Endodermal cell (in vitro differentiated cells): ENCODE measurements at regions not wholly inside any gene's neighbourhood (a gene's known extent, or its start where the extent isn't known, plus 50 kb on each side); places are given as distances from the start of the nearest gene placed in this dataset.

Experiments used
- DNase-seq: peaks from one replicate; pipeline ENCODE4 v3.0.0-alpha.2; 2017
- H3K27ac ChIP-seq: 2 replicates; pipeline ENCODE4 v1.5.1; 2013; ENCODE audit warnings: mild to moderate bottlenecking, low read depth, low read length, moderate library complexity
- H3K27me3 ChIP-seq: 2 replicates; pipeline ENCODE4 v1.6.1; 2013; ENCODE audit warnings: mild to moderate bottlenecking, low read length, moderate library complexity; ENCODE audit not compliant: insufficient read depth, control insufficient read depth, poor library complexity, severe bottlenecking
- H3K36me3 ChIP-seq: 2 replicates; pipeline ENCODE4 v1.7.0; 2013; ENCODE audit warnings: mild to moderate bottlenecking, low read length, moderate library complexity; ENCODE audit not compliant: control insufficient read depth, insufficient read depth
- H3K4me1 ChIP-seq: one replicate; pipeline ENCODE4 v1.7.0; 2013; ENCODE audit warnings: low read length; ENCODE audit not compliant: control insufficient read depth, insufficient read depth
- H3K4me3 ChIP-seq: 2 replicates; pipeline ENCODE4 v1.5.1; 2013; ENCODE audit warnings: mild to moderate bottlenecking, low read length, moderate library complexity
- H3K9ac ChIP-seq: 2 replicates; pipeline ENCODE4 v1.6.1; 2013; ENCODE audit warnings: mild to moderate bottlenecking, low read length, moderate library complexity; ENCODE audit not compliant: poor library complexity, severe bottlenecking; ENCODE audit errors: extremely low read depth
- H3K9me3 ChIP-seq: 2 replicates; pipeline ENCODE4 v1.6.1; 2013; ENCODE audit warnings: mild to moderate bottlenecking, low read length, moderate library complexity; ENCODE audit not compliant: control insufficient read depth
- H3K27ac Mint-ChIP-seq: 2 replicates; pipeline ENCODE4 v1.8.0; 2020; ENCODE audit warnings: mixed read lengths
- H3K27me3 Mint-ChIP-seq: 2 replicates; pipeline ENCODE4 v1.8.0; 2021; ENCODE audit warnings: mild to moderate bottlenecking, mixed read lengths; ENCODE audit not compliant: insufficient read depth
- H3K36me3 Mint-ChIP-seq: 2 replicates; pipeline ENCODE4 v1.8.0; 2020; ENCODE audit warnings: low read depth, mixed read lengths
- H3K4me1 Mint-ChIP-seq: 2 replicates; pipeline ENCODE4 v1.8.0; 2020; ENCODE audit warnings: mixed read lengths
- H3K4me3 Mint-ChIP-seq: 2 replicates; pipeline ENCODE4 v1.8.0; 2020; ENCODE audit warnings: mild to moderate bottlenecking, moderate library complexity, mixed read lengths
- H3K9me3 Mint-ChIP-seq: 2 replicates; pipeline ENCODE4 v1.8.0; 2020; ENCODE audit warnings: mild to moderate bottlenecking, mixed read lengths
- CTCF ChIP-seq: fragments of 200-600 bp; sonication (generic); conservative IDR thresholded peaks from 2 replicates; pipeline ENCODE4 v1.5.0; 2021; ENCODE audit warnings: antibody characterized with exemption, mild to moderate bottlenecking
- WGBS, 2 experiments: methylation state at CpG; one replicate each; pipeline versions ENCODE4 v1.1.5 to v1.1.7; 2013; ENCODE audit warnings: missing lambda C conversion rate in 2 of 2, mixed read lengths in 1 of 2; ENCODE audit not compliant: insufficient coverage in 1 of 2, insufficient read length in 1 of 2; 5-methylcytosine and 5-hydroxymethylcytosine counted together

DNA sequence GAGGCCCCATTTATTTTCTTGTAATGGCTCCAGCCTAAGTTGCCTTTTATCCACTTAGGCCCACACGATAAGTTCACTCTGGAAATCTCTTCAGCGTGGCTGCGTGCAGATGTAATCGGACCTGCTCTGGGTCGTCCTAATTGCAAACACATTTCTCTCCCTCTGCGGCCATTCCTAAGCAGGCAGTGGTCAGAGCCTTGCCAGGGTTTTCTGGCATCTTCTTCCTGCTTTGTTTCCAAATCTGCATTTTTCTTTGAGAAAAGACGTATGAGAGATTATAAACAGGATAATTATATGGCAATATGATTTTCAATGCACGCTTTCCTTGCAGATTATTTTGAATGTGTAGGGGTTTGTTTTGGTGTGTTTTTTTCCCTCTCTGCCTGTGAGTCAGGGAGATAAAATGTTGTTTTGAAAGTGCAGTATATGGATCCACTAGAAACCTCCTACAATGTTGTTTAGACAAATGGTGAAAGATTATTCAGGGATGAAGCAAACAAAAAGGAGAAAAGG is 239.4 kb upstream of the TANK start:
- H3K27me3 Mint-ChIP-seq = peaks cover 22% of the 10 kb centered on the region
- H3K4me1 ChIP-seq = no peaks in the 10 kb centered on the region
- no peak for TF ChIP-seq CTCF
- no peak overlapping the region for H3K27ac ChIP-seq
- H3K4me1 Mint-ChIP-seq = peaks cover 15% of the 10 kb centered on the region
- no peak overlapping the region for H3K4me3 ChIP-seq
- H3K36me3 ChIP-seq = no peaks in the 10 kb centered on the region
- no peaks in the 10 kb centered on the region for H3K36me3 Mint-ChIP-seq
- peaks cover 8% of the 10 kb centered on the region for H3K27me3 ChIP-seq
- H3K9me3 Mint-ChIP-seq = no peaks in the 10 kb centered on the region
- H3K4me3 Mint-ChIP-seq = no peak overlapping the region
- no peak for DNase-seq
- H3K9ac ChIP-seq = no peak overlapping the region
- 91 to 94% methylated on average over 6 to 8 of the region's 8 CpGs for WGBS, 2 experiments
- H3K9me3 ChIP-seq = no peaks in the 10 kb centered on the region
- H3K27ac Mint-ChIP-seq = no peak overlapping the region

GRCh38 chr2:160921386-160921964 is 238.8 kb upstream of the TANK start:
- H3K27ac Mint-ChIP-seq = no peak overlapping the region
- Histone ChIP-seq H3K4me1 (no peaks in the 10 kb centered on the region), H3K27ac (no peak overlapping the region), H3K27me3 (peaks cover 3% of the 10 kb centered on the region), H3K9me3 (no peaks in the 10 kb centered on the region), H3K4me3 (no peak overlapping the region), H3K36me3 (no peaks in the 10 kb centered on the region), H3K9ac (no peak overlapping the region)
- H3K9me3 Mint-ChIP-seq = no peaks in the 10 kb centered on the region
- peaks cover 16% of the 10 kb centered on the region for H3K27me3 Mint-ChIP-seq
- DNase-seq = no peak
- no peak for TF ChIP-seq CTCF
- no peak overlapping the region for H3K4me3 Mint-ChIP-seq
- H3K4me1 Mint-ChIP-seq = peaks cover 15% of the 10 kb centered on the region
- H3K36me3 Mint-ChIP-seq = no peaks in the 10 kb centered on the region
- WGBS, 2 experiments = 92 to 100% methylated on average over 1 to 4 of the region's 4 CpGs

DNA sequence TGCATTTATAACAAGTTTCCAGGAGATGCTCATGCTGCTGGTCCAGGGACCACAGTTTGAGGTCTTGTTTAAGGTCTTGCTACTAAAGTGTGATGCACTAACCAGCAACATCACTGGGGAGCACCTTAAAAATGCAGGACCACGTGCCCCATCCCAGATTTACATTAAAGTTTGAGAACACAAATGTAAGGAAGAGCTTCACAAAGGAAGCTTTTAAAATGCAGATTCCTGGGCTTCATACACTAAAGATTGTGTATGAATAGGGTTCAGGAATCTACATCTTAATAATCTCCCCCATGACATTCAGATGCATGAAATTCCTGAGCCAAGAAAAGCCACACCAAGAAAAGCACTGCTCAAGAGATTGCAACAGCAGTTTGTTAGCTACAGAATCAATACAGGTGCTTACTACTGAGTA is 235.3 kb upstream of the TANK start:
- Mint-ChIP-seq H3K36me3 (no peaks in the 10 kb centered on the region), H3K4me3 (no peak overlapping the region), H3K4me1 (peaks cover 11% of the 10 kb centered on the region), H3K9me3 (no peaks in the 10 kb centered on the region), H3K27ac (no peak overlapping the region), H3K27me3 (no peaks in the 10 kb centered on the region)
- 20% methylated on average over 1 of the region's 1 CpG for WGBS, 2 experiments
- Histone ChIP-seq H3K4me3 (no peak overlapping the region), H3K4me1 (no peaks in the 10 kb centered on the region), H3K27me3 (no peaks in the 10 kb centered on the region), H3K27ac (no peak overlapping the region), H3K36me3 (no peaks in the 10 kb centered on the region), H3K9ac (no peak overlapping the region), H3K9me3 (no peaks in the 10 kb centered on the region)
- no peak for TF ChIP-seq CTCF
- no peak for DNase-seq
